Heart right ventricle (tissue), 16 donors: ENCODE measurements at regions not wholly inside any gene's neighbourhood (a gene's known extent, or its start where the extent isn't known, plus 50 kb on each side); places are given as distances from the start of the nearest gene placed in this dataset.

Experiments used
- ATAC-seq, 8 donors: fragments of 200-7000 bp; cut with Tn5 transposase; one replicate each; pipeline ENCODE4 v1.9.1; 2020; ENCODE audit warnings: mild to moderate bottlenecking in 8 of 8, moderate library complexity in 8 of 8, moderate number of reproducible peaks in 1 of 8
- DNase-seq, 2 donors: peaks; one replicate each; pipeline ENCODE4 v3.0.0-alpha.2; 2020
- H3K27ac ChIP-seq, 10 donors: fragments of 200-600 bp; sonication (generic) in 2 of 10; one replicate each; pipeline versions ENCODE4 v1.5.0 to v1.8.0; 2020 to 2022; ENCODE audit warnings: mild to moderate bottlenecking in 3 of 10
- H3K27me3 ChIP-seq, 7 donors: fragments of 200-600 bp; one replicate each; pipeline ENCODE4 v1.8.0; 2021 to 2022; ENCODE audit warnings: mild to moderate bottlenecking in 2 of 7
- H3K36me3 ChIP-seq, 9 donors: fragments of 200-600 bp; sonication (generic) in 1 of 9; one replicate each; pipeline versions ENCODE4 v1.5.0 to v1.8.0; 2020 to 2022; ENCODE audit warnings: mild to moderate bottlenecking in 2 of 9
- H3K4me1 ChIP-seq, 9 donors: fragments of 200-600 bp; sonication (generic) in 1 of 9; one replicate each; pipeline versions ENCODE4 v1.5.0 to v1.8.0; 2020 to 2022; ENCODE audit warnings: mild to moderate bottlenecking in 4 of 9
- H3K4me3 ChIP-seq, 10 donors: fragments of 200-600 bp; sonication (generic) in 2 of 10; one replicate each; pipeline versions ENCODE4 v1.5.0 to v1.8.0; 2020 to 2022; ENCODE audit warnings: mild to moderate bottlenecking in 7 of 10, moderate library complexity in 2 of 10
- H3K9me3 ChIP-seq, 11 donors: fragments of 200-600 bp in 10 of 11; sonication (generic) in 2 of 11; one replicate each; pipeline versions ENCODE4 v1.5.0 to v1.8.0; 2013 to 2022; ENCODE audit warnings: mild to moderate bottlenecking in 2 of 11, control low read depth in 1 of 11, moderate library complexity in 1 of 11
- WGBS, 2 donors: extraction: QIAGEN DNeasy Blood & Tissue Kit; methylation state at CpG; one replicate each; pipeline ENCODE4 v1.1.7; 2013; ENCODE audit warnings: inconsistent platforms in 1 of 2; 5-methylcytosine and 5-hydroxymethylcytosine counted together
- intact Hi-C, 10 donors: fragments of 100-400 bp; cut with DNase I; formaldehyde crosslinking; loops; one replicate each; pipeline versions ENCODE4 v1.11.1 to v1.14.2; 2022
- TF ChIP-seq, protein P1 (sequence below), 9 donors: fragments of 200-600 bp; sonication (generic) in 2 of 9; IDR thresholded peaks; one replicate each; pipeline versions ENCODE4 v1.5.0 to v1.8.0; 2021 to 2022; ENCODE audit warnings: antibody characterized with exemption in 9 of 9, mild to moderate bottlenecking in 5 of 9, moderate library complexity in 1 of 9
- donor health status: Arrhythmogenic right ventricular cardiomyopathy.
- donor health status: ischemic (EF 13 %, LVEDD 7.1; RV severe dilation, severe dysfunction).
- donor health status: healthy with polysubstance abuse.
- donor health status: DM: no; HTN: yes; CAD: no.
- donor health status: DM: no; HTN: no; CAD: no.
- donor health status: ischemic (EF 25% LVEDD 6.9; RV normal size, moderate dysfunction).
- donor health status: ischemic (EF 25% LVEDD 5.7; RV mildly dilated, moderate dysfunction).
- donor health status: healthy.
- donor health status: DM: yes; HTN: yes; CAD: no.
- donor health status: Ischemic cardiomyopathy.
- donor health status: ischemic (EF 35%, LVEDD 5.7; RV mildly dilated, moderate dysfunction).
- donor health status: nonischemic (EF 11% LVEDD 7.7; RV severe dilation, severe dysfunction).
- donor health status: DM: yes; HTN: yes; CAD: no.
- donor health status: PGD.
- donor health status: ischemic (EF 29% LVEDD 5.4; RV normal size, mild dysfunction).
- donor health status: nonischemic (EF 23%, LVEDD 6.1; RV moderate dilation, normal function).

DNA sequence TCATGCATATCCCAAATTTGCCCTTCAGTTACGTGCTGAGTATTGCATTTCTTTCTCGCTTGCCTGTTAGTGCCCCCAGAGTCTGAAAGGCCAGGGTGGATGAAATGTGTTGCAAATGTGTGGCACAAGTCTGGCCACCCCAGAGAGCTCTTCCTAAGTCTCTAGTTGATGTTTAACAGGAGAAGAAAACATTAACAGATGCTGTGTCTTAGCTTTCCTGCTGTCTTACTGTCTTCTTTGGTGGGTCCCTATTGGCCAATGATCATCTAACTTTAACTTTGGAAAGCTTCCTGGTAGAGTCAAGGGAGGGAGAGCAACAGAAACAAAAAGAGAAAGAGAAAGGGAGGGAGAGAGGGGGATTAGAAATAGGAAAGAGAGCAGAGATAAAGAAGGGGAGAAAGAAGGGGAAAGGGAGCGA lies 76.7 kb upstream of the P3H2 start:
- ATAC-seq (no peak), DNase-seq (no peak)
- no peak overlapping the region for H3K27ac ChIP-seq
- H3K9me3 ChIP-seq, result no peaks in the 10 kb centered on the region
- no peak overlapping the region for H3K4me3 ChIP-seq
- H3K4me1 ChIP-seq, result peaks cover 0 to 10% (median 0%) of the 10 kb centered on the region in 9 donors
- WGBS, 2 donors, result 79 to 81% methylated on average over 3 of the region's 3 CpGs
- TF ChIP-seq, protein P1, sequence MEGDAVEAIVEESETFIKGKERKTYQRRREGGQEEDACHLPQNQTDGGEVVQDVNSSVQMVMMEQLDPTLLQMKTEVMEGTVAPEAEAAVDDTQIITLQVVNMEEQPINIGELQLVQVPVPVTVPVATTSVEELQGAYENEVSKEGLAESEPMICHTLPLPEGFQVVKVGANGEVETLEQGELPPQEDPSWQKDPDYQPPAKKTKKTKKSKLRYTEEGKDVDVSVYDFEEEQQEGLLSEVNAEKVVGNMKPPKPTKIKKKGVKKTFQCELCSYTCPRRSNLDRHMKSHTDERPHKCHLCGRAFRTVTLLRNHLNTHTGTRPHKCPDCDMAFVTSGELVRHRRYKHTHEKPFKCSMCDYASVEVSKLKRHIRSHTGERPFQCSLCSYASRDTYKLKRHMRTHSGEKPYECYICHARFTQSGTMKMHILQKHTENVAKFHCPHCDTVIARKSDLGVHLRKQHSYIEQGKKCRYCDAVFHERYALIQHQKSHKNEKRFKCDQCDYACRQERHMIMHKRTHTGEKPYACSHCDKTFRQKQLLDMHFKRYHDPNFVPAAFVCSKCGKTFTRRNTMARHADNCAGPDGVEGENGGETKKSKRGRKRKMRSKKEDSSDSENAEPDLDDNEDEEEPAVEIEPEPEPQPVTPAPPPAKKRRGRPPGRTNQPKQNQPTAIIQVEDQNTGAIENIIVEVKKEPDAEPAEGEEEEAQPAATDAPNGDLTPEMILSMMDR (IDR thresholded peaks at IDR 0.05), result no peak
- H3K36me3 ChIP-seq, result no peaks in the 10 kb centered on the region
- H3K27me3 ChIP-seq, result no peaks in the 10 kb centered on the region
- intact Hi-C loops, result loop anchor here in 1 of 10 donors (10.0 kb wide), 1 partner anchor 183 kb away; no protein-coding TSS in a partner anchor

DNA sequence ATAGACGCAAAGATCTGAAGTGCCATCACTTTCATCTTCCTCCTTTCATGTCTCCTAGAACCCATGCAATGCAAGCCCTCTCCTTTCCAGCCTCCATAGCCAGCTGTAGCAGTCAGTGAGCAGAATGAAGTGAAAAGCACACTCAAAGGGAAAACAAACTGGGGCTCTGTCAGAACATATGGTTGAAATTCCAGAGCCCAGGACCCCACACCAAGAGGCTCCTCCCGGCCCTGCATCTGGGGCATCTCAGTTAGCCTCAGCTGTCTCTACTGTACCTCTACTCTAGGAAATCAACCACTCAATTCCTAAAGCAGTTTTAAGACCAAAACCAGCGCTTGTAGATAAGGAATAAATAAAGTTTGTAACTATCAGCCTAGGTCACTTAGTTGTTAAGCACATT lies 73.8 kb upstream of the P3H2 start:
- Histone ChIP-seq H3K4me1 (no peaks in the 10 kb centered on the region), H3K9me3 (no peaks in the 10 kb centered on the region), H3K36me3 (no peaks in the 10 kb centered on the region), H3K27ac (no peak overlapping the region), H3K4me3 (no peak overlapping the region), H3K27me3 (no peaks in the 10 kb centered on the region)
- intact Hi-C loops, result loop anchor here in 1 of 10 donors (10.0 kb wide), 1 partner anchor 180 kb away; no protein-coding TSS in a partner anchor
- ATAC-seq (no peak), DNase-seq (no peak)
- WGBS, 2 donors, result 76 to 79% methylated on average over 3 of the region's 3 CpGs
- TF ChIP-seq, protein P1 (IDR thresholded peaks at IDR 0.05), result no peak

DNA sequence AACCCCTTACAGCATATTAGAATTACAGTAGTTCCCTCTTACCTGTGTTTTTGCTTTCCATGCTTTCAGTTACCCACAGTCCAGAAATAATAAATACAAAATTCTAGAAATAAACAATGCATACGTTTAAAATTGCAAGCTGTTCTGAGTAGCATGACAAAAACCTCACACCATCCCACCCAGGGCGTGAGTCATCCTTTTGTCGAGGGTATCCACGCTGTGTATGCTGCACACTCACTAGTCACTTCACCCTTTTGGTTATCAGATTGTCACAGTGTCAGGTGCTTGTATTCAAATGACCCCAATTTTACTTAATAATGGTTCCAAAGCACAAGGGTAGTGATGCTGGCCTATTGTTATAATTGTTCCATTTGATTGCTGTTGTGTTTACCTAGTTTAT lies 72.5 kb upstream of the P3H2 start:
- Histone ChIP-seq H3K27me3 (no peaks in the 10 kb centered on the region), H3K9me3 (no peaks in the 10 kb centered on the region), H3K4me1 (no peaks in the 10 kb centered on the region), H3K4me3 (no peak overlapping the region), H3K27ac (no peak overlapping the region), H3K36me3 (no peaks in the 10 kb centered on the region)
- DNase-seq (no peak), ATAC-seq (no peak)
- TF ChIP-seq, protein P1 (IDR thresholded peaks at IDR 0.05), result no peak
- 68 to 72% methylated on average over 4 of the region's 4 CpGs for WGBS, 2 donors
- intact Hi-C loops, result loop anchor here in 1 of 10 donors (10.0 kb wide), 1 partner anchor 178 kb away; no protein-coding TSS in a partner anchor

DNA sequence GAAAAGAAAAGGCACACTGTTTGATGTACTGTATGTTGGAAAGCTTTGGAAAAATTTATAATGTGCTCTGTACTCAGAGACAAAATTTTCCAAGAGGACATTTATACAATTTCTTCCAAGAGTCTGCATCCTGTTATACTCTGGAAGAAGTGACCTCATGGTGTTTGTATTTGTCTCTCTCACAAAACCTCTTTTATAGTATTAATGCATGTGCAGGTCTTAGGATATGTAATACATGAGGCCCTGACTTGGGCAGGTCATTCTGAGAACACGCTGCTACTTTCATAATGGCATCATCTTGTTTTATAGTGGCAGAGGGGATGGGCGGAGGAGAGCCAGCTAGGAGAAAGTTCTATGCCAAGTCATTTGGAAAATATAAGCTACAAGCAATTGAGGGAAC lies 72.0 kb upstream of the P3H2 start:
- no peak overlapping the region for H3K27ac ChIP-seq
- H3K4me1 ChIP-seq, result no peaks in the 10 kb centered on the region
- no peaks in the 10 kb centered on the region for H3K36me3 ChIP-seq
- no peak overlapping the region for H3K4me3 ChIP-seq
- WGBS, 2 donors, result 81 to 83% methylated on average over 2 of the region's 2 CpGs
- no peaks in the 10 kb centered on the region for H3K27me3 ChIP-seq
- DNase-seq, result no peak
- intact Hi-C loops, result loop anchor here in 1 of 10 donors (10.0 kb wide), 1 partner anchor 178 kb away; no protein-coding TSS in a partner anchor
- no peaks in the 10 kb centered on the region for H3K9me3 ChIP-seq
- ATAC-seq, result no peak
- TF ChIP-seq, protein P1 (IDR thresholded peaks at IDR 0.05), result no peak
